H1 (cell line): ENCODE measurements at regions not wholly inside any gene's neighbourhood (a gene's known extent, or its start where the extent isn't known, plus 50 kb on each side); places are given as distances from the start of the nearest gene placed in this dataset.

ENCODE experiments used
- NANOG ChIP-seq: IDR thresholded peaks from 2 replicates; pipeline ENCODE4 v1.6.1; 2011; ENCODE audit warnings: low read length, low read depth, mild to moderate bottlenecking, inconsistent platforms; ENCODE audit not compliant: insufficient read depth, poor library complexity, severe bottlenecking
- NRF1 ChIP-seq: IDR thresholded peaks from 2 replicates; pipeline ENCODE4 v1.6.1; 2011; ENCODE audit warnings: mild to moderate bottlenecking, low read depth, low read length, improper control_type of control experiment

GRCh38 chr1:213492161-213493041 lies 441.4 kb downstream of the RPS6KC1 start (continued):
- TF ChIP-seq NANOG (no peak), NRF1 (no peak)
